ENCODE measurements at regions not wholly inside any gene's neighbourhood (a gene's known extent, or its start where the extent isn't known, plus 50 kb on each side); places are given as distances from the start of the nearest gene placed in this dataset.
"Not testable (repeated sequence)": the region's sequence is repeated elsewhere in the genome, so short reads cannot be mapped to it uniquely, and the experiment has no call there.

- no peak for DNase-seq
These were observed 58.5 kb downstream of the TEX13C start for GRCh38 chrX:125378205-125378604.

- DNase-seq, result no peak
These were observed 59.1 kb downstream of the TEX13C start for GRCh38 chrX:125378770-125379169.

- DNase-seq, result no peak
These were observed 62.5 kb downstream of the TEX13C start for GRCh38 chrX:125382148-125382628.

GRCh38 chrX:125382889-125383288 lies 63.2 kb downstream of the TEX13C start:
- no peak for DNase-seq

GRCh38 chrX:125384867-125385266 lies 65.2 kb downstream of the TEX13C start:
- DNase-seq, result no peak

- DNase-seq, result no peak
These were observed 68.3 kb downstream of the TEX13C start for GRCh38 chrX:125387945-125388344.

- DNase-seq, result no peak
These were observed 74.8 kb downstream of the TEX13C start for GRCh38 chrX:125394449-125394848.

GRCh38 chrX:125395626-125396025 lies 76.0 kb downstream of the TEX13C start:
- no peak for DNase-seq

GRCh38 chrX:125398959-125399440 lies 79.3 kb downstream of the TEX13C start:
- DNase-seq, result no peak

- no peak for DNase-seq
These were observed 83.1 kb downstream of the TEX13C start for GRCh38 chrX:125402807-125403206.

GRCh38 chrX:125404667-125405160 lies 85.0 kb downstream of the TEX13C start:
- DNase-seq, result no peak

- no peak for DNase-seq
These were observed 85.7 kb downstream of the TEX13C start for GRCh38 chrX:125405339-125405738.

GRCh38 chrX:125407314-125407713 lies 87.6 kb downstream of the TEX13C start:
- no peak for DNase-seq

- DNase-seq, result no peak
These were observed 101.1 kb downstream of the TEX13C start for GRCh38 chrX:125420809-125421208.

GRCh38 chrX:125422986-125423385 lies 103.3 kb downstream of the TEX13C start:
- DNase-seq, result no peak

GRCh38 chrX:125424536-125424935 lies 104.9 kb downstream of the TEX13C start:
- no peak for DNase-seq

- peak in 1 of 2 donors; percentile 0 for DNase-seq
These were observed 117.2 kb downstream of the TEX13C start for GRCh38 chrX:125436855-125437254.

GRCh38 chrX:125439194-125439849 lies 119.7 kb downstream of the TEX13C start:
- no peak for DNase-seq

GRCh38 chrX:125444659-125445058 lies 125.0 kb downstream of the TEX13C start:
- no peak for DNase-seq

- no peak for DNase-seq
These were observed 155.8 kb downstream of the TEX13C start for GRCh38 chrX:125475482-125475881.

- no peak for DNase-seq
These were observed 172.8 kb downstream of the TEX13C start for GRCh38 chrX:125492439-125492838.

- not testable (repeated sequence) for DNase-seq
These were observed 173.3 kb downstream of the TEX13C start for GRCh38 chrX:125493004-125493403.

- DNase-seq, result no peak
These were observed 178.0 kb downstream of the TEX13C start for GRCh38 chrX:125497667-125498066.

GRCh38 chrX:125503769-125504168 lies 184.1 kb downstream of the TEX13C start:
- no peak for DNase-seq

- DNase-seq, result no peak
These were observed 185.5 kb downstream of the TEX13C start for GRCh38 chrX:125505207-125505606.

Data from CD4-positive, alpha-beta T cell treated with Interleukin-1 beta for 1 hour (primary cell).